ENCODE measurements at regions not wholly inside any gene's neighbourhood (a gene's known extent, or its start where the extent isn't known, plus 50 kb on each side); places are given as distances from the start of the nearest gene placed in this dataset.

DNA sequence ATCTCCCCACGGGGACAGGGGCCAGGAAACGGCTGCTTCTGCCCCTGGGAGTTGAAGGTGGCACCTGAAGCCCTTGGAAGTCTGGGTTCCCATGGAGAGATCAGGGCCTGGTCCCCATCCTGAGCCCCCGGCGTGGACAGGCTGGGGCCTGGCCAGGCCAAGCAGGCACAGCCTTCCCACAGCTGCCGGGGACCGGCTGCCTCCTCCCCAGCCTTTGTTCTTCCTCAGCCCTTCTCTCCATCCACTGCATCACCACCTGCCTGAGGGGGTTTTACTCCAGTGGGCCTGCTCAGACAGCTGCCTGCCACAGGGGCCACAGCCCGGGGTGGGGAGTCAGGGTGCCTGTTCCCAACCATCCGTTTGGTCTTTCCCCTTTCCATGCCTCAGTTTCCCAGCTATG is 187.7 kb downstream of the INHBB start:
- Histone ChIP-seq H3K27ac (ENCODE audit: low read depth, low read length) (no peak overlapping the region), H3K4me1 (replicated peaks in 1 of 4; ENCODE audit: control insufficient read depth in 3 of 4, insufficient read depth in 4 of 4, low read length in 3 of 4) (no peaks in the 10 kb centered on the region), H2AFZ (ENCODE audit: low read length) (no peak overlapping the region), H3K4me3 (ENCODE audit: extremely low read depth in 1 of 4, insufficient read depth in 2 of 4, low read depth in 3 of 4, low read length in 4 of 4) (no peak overlapping the region), H2BK12ac (ENCODE audit: low read depth, low read length) (no peak overlapping the region), H3K36me3 (ENCODE audit: control insufficient read depth in 2 of 4, insufficient read depth in 4 of 4, low read length in 3 of 4) (no peaks in the 10 kb centered on the region), H4K8ac (ENCODE audit: extremely low read depth, insufficient read depth, low read length) (no peak overlapping the region), H2AK5ac (ENCODE audit: low read depth, low read length) (no peak overlapping the region), H3K9ac (replicated peaks in 1 of 4; ENCODE audit: extremely low read depth in 1 of 4, low read depth in 3 of 4, low read length in 3 of 4) (no peak overlapping the region), H2BK15ac (ENCODE audit: low read length) (no peak overlapping the region), H4K5ac (ENCODE audit: insufficient read length, low read depth, low read length) (no peak overlapping the region), H3K23me2 (ENCODE audit: low read depth, low read length) (no peaks in the 10 kb centered on the region), H2BK120ac (replicated peaks; ENCODE audit: low read depth, low read length) (no peak overlapping the region), H4K91ac (replicated peaks; ENCODE audit: insufficient read length, low read length) (no peak overlapping the region), H3K18ac (ENCODE audit: extremely low read depth, low read length) (no peak overlapping the region), H3K4ac (replicated peaks; ENCODE audit: insufficient read length, low read depth, low read length) (no peak overlapping the region), H3K23ac (ENCODE audit: insufficient read length) (no peak overlapping the region), H2BK20ac (ENCODE audit: low read length) (no peak overlapping the region), H3K14ac (ENCODE audit: insufficient read length) (no peak overlapping the region), H2BK5ac (ENCODE audit: low read depth, low read length) (no peak overlapping the region), H3K9me3 (ENCODE audit: insufficient read depth in 2 of 2, low read depth in 1 of 2, low read length in 1 of 2) (peaks cover 0 to 12% of the 10 kb centered on the region in 2 experiments; a peak in 2 of 4 replicates), H3K79me2 (ENCODE audit: control insufficient read depth in 1 of 2, insufficient read depth in 2 of 2, low read length in 2 of 2) (no peaks in the 10 kb centered on the region), H3K79me1 (ENCODE audit: low read depth, low read length) (no peaks in the 10 kb centered on the region), H3K27me3 (replicated peaks in 1 of 4; ENCODE audit: control insufficient read depth in 3 of 4, extremely low read depth in 1 of 4, insufficient read depth in 3 of 4, low read length in 3 of 4) (peaks cover 0 to 5% (median 3%) of the 10 kb centered on the region in 4 experiments; a peak in 3 of 7 replicates), H4K20me1 (replicated peaks in 1 of 2; ENCODE audit: control insufficient read depth in 1 of 2, insufficient read depth in 2 of 2, low read length in 2 of 2) (peaks cover 0 to 2% of the 10 kb centered on the region in 2 experiments), H3K4me2 (ENCODE audit: insufficient read depth in 1 of 2, low read depth in 2 of 2, low read length in 2 of 2) (no peak overlapping the region), H3K56ac (replicated peaks; ENCODE audit: insufficient read length, low read depth, low read length) (no peak overlapping the region)
- no peak for TF ChIP-seq TBP (IDR thresholded peaks at IDR 0.05; ENCODE audit: low read depth, low read length)
- TF ChIP-seq EP300 (IDR thresholded peaks at IDR 0.05; ENCODE audit: borderline replicate concordance in 1 of 2, low read depth in 2 of 2, low read length in 2 of 2) = no peak
- POLR2A ChIA-PET (ENCODE audit: partially characterized antibody) = interaction anchor here (1.1 kb wide), 1 partner anchor 12 kb away, joined by 3 read pairs; no protein-coding TSS in a partner anchor
- FAIRE-seq = no peak
- CTCF ChIA-PET (ENCODE audit: partially characterized antibody) = interaction anchor here (1.3 to 3.4 kb wide), 8 partner anchors 12 to 154 kb away, joined by 3 to 15 read pairs (median 6); no protein-coding TSS in a partner anchor
- DNase-seq (ENCODE audit: low read depth in 1 of 2, low spot score in 2 of 2) = no peak
- 92% methylated on average over 8 of the region's 8 CpGs; no CpG with 5 or more reads in 1 of the 2 experiments for WGBS, 2 experiments (ENCODE audit: extremely low coverage in 1 of 2, insufficient coverage in 1 of 2, insufficient read length in 1 of 2, insufficient replicate concordance in 2 of 2, low coverage in 1 of 2, low lambda C conversion rate in 2 of 2, missing lambda C conversion rate in 1 of 2)
